Osteocyte (in vitro differentiated cells): ENCODE measurements at regions not wholly inside any gene's neighbourhood (a gene's known extent, or its start where the extent isn't known, plus 50 kb on each side); places are given as distances from the start of the nearest gene placed in this dataset.

ENCODE experiments used
- DNase-seq: peaks from one replicate; pipeline ENCODE4 v3.0.0; 2021; ENCODE audit warnings: mixed read lengths; ENCODE audit not compliant: unreplicated experiment; ENCODE audit errors: extremely low spot score
- H3K27ac Mint-ChIP-seq: one replicate; pipeline ENCODE4 v1.8.0; 2021; ENCODE audit warnings: mild to moderate bottlenecking, mixed read lengths; ENCODE audit not compliant: unreplicated experiment
- H3K27me3 Mint-ChIP-seq: one replicate; pipeline ENCODE4 v1.8.0; 2021; ENCODE audit warnings: mixed read lengths; ENCODE audit not compliant: unreplicated experiment
- H3K36me3 Mint-ChIP-seq: one replicate; pipeline ENCODE4 v1.8.0; 2021; ENCODE audit warnings: mixed read lengths; ENCODE audit not compliant: unreplicated experiment
- H3K4me1 Mint-ChIP-seq: one replicate; pipeline ENCODE4 v1.8.0; 2021; ENCODE audit warnings: mixed read lengths; ENCODE audit not compliant: unreplicated experiment
- H3K4me3 Mint-ChIP-seq: one replicate; pipeline ENCODE4 v1.8.0; 2021; ENCODE audit warnings: mild to moderate bottlenecking, moderate library complexity, mixed read lengths; ENCODE audit not compliant: unreplicated experiment
- H3K9me3 Mint-ChIP-seq: one replicate; pipeline ENCODE4 v1.8.0; 2021; ENCODE audit warnings: mixed read lengths; ENCODE audit not compliant: unreplicated experiment
- TF ChIP-seq, protein P1 (sequence below): fragments of 200-600 bp; sonication (generic); IDR thresholded peaks from 2 replicates; pipeline ENCODE4 v1.5.0; 2021; ENCODE audit warnings: antibody characterized with exemption, mild to moderate bottlenecking, moderate library complexity

DNA sequence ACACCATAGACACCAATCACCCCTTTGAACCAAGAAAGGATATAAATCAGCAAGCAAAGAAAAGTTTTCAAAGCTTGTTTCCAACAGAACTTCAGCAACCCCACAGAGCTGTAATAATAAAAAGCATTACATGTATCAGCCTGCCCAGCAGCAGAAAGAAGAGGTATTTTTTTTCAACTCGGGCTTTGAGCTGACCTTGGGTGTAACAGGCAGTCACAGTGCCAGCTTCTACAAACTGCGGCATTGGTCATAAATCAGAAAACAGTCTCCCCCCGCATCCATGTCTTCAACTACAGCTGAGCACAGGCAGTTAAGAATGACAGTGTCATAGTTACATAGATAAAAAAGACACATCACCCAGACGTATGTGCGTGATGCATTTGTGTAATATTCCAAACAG is 671.0 kb upstream of the SLITRK1 start:
- H3K27me3 Mint-ChIP-seq: no peaks in the 10 kb centered on the region
- no peaks in the 10 kb centered on the region for H3K36me3 Mint-ChIP-seq
- TF ChIP-seq, protein P1, sequence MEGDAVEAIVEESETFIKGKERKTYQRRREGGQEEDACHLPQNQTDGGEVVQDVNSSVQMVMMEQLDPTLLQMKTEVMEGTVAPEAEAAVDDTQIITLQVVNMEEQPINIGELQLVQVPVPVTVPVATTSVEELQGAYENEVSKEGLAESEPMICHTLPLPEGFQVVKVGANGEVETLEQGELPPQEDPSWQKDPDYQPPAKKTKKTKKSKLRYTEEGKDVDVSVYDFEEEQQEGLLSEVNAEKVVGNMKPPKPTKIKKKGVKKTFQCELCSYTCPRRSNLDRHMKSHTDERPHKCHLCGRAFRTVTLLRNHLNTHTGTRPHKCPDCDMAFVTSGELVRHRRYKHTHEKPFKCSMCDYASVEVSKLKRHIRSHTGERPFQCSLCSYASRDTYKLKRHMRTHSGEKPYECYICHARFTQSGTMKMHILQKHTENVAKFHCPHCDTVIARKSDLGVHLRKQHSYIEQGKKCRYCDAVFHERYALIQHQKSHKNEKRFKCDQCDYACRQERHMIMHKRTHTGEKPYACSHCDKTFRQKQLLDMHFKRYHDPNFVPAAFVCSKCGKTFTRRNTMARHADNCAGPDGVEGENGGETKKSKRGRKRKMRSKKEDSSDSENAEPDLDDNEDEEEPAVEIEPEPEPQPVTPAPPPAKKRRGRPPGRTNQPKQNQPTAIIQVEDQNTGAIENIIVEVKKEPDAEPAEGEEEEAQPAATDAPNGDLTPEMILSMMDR: no peak
- no peak for DNase-seq
- no peak overlapping the region for H3K27ac Mint-ChIP-seq
- H3K4me3 Mint-ChIP-seq: no peak overlapping the region
- peaks cover 13% of the 10 kb centered on the region for H3K9me3 Mint-ChIP-seq
- no peaks in the 10 kb centered on the region for H3K4me1 Mint-ChIP-seq

DNA sequence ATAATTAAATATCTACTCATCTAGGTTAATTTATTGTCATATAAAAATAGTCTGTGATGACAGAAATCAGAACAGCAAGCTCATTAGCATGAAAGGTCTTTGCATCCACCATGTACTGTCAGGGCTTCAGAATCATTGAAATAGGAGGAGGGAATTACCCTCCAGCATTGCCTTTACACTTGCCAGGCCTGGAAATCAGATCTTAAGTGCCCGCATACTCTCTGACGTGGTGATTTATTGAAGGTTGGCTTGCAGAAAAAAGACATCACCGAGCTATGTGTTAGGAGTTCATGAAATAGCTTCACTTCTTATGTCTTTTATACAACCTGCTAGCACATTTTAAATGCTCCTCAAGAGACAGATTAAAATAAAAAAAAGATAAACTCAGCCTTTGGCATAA is 661.7 kb upstream of the SLITRK1 start:
- no peaks in the 10 kb centered on the region for H3K36me3 Mint-ChIP-seq
- no peak overlapping the region for H3K27ac Mint-ChIP-seq
- DNase-seq: no peak
- no peak overlapping the region for H3K4me3 Mint-ChIP-seq
- H3K9me3 Mint-ChIP-seq: no peaks in the 10 kb centered on the region
- H3K4me1 Mint-ChIP-seq: no peaks in the 10 kb centered on the region
- TF ChIP-seq, protein P1: no peak
- no peaks in the 10 kb centered on the region for H3K27me3 Mint-ChIP-seq

DNA sequence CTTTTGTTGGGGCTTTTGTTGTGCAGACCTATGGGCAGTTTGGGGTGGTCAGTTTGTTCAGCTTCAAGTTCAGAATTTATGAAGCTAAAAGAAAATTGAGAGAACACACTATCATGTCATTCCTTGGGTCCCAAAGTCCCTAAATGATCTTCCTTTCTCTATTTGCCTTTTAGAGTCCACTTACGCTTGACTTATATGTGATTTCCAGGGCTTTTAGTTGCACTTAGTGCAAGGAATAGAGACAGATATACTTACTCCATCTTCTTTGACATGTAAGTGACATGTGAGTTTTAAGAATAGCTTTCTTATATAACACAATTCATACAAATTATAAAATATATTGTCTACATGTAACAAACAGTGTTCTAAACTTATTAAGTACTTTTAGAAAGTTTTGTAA is 660.1 kb upstream of the SLITRK1 start:
- Mint-ChIP-seq H3K9me3 (no peaks in the 10 kb centered on the region), H3K36me3 (no peaks in the 10 kb centered on the region), H3K4me3 (no peak overlapping the region), H3K27ac (no peak overlapping the region), H3K4me1 (no peaks in the 10 kb centered on the region), H3K27me3 (no peaks in the 10 kb centered on the region)
- TF ChIP-seq, protein P1: no peak
- DNase-seq: no peak

DNA sequence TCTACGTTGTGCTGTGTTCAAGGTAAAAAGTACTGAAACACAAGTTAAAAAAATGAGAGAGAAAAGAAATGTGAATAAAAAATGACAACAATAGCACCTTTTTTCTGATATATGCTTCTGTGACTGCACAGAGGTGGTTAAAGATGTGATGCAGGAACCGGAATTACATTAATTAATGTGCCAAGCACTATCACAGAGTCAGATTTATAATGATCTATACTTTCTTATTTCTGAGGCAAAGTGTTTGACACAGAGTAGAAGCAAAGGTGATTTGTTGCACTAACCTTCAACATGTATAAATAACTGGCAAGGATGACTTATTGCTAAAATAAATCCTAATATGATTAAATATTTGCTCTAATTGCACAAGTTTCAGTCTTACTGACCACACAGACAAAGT is 654.6 kb upstream of the SLITRK1 start:
- Mint-ChIP-seq H3K4me3 (no peak overlapping the region), H3K27ac (no peak overlapping the region), H3K4me1 (no peaks in the 10 kb centered on the region), H3K27me3 (no peaks in the 10 kb centered on the region), H3K9me3 (no peaks in the 10 kb centered on the region), H3K36me3 (no peaks in the 10 kb centered on the region)
- no peak for DNase-seq
- TF ChIP-seq, protein P1: no peak

DNA sequence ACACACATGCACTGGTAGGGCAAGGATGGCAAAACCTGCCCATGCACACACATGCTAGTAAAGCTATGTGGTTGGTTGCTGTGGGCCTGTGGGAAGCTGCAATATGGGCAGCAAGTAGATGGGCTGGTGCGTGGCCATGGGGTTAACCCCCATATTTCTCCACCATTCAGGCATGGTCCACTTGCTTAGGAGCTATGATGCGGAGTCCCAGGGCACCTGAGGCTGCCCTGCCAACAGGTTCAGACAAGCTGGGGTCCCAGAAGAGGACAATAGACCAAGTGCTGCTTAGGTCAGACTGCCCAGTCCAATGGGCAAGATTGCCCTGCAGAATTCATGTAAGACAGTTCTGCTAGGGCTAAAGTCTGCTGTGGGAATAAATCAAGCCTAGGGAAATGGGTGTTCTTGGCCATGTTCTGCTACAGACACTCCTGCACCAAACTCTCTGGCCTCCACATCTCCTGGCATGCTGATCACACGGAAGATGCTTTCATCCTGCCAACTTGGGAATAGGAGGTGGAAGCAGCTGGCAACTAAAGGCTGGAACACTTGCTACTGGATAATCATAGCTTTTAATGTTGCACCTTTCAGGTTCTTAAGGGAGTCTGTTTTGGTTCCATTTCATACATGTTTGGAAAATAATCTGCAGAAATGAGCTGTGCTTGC is 646.3 kb upstream of the SLITRK1 start:
- Mint-ChIP-seq H3K27me3 (no peaks in the 10 kb centered on the region), H3K4me3 (no peak overlapping the region), H3K27ac (no peak overlapping the region), H3K4me1 (no peaks in the 10 kb centered on the region), H3K9me3 (no peaks in the 10 kb centered on the region), H3K36me3 (no peaks in the 10 kb centered on the region)
- no peak for DNase-seq
- TF ChIP-seq, protein P1: no peak
